ENCODE measurements at regions not wholly inside any gene's neighbourhood (a gene's known extent, or its start where the extent isn't known, plus 50 kb on each side); places are given as distances from the start of the nearest gene placed in this dataset.

DNA sequence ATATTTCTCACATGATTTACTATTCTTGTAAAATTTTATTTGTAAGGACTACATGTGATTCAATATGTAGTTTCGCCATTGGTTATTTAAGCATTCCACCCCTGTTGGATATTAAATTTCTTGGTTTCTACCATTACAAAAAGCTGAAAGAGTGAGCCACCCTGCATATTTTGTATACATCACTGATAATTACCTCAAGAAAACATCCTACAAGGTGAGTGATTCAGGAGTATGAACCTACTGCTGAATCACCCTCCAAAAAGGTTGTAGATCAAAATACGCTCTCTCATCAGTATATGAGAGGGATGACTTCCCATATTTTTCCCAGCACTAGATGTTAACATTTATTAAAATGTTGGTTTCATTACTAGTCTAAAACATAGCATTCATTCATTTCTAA lies 454.3 kb upstream of the WWC1 start:
- peaks cover 0 to 2% (median 1%) of the 10 kb centered on the region in 3 donors for H3K27me3 Mint-ChIP-seq (ENCODE audit: low read depth in 3 of 3)
- H3K36me3 Mint-ChIP-seq: no peaks in the 10 kb centered on the region
- H3K4me3 Mint-ChIP-seq: no peak overlapping the region
- Histone ChIP-seq H3K36me3 (replicated peaks in 1 of 2; ENCODE audit: control insufficient read depth in 1 of 2, insufficient read depth in 2 of 2, low read length in 2 of 2) (no peaks in the 10 kb centered on the region), H4K20me1 (ENCODE audit: insufficient read depth, low read length) (no peaks in the 10 kb centered on the region), H3K79me2 (ENCODE audit: insufficient read depth, low read length) (no peaks in the 10 kb centered on the region), H3K9me3 (replicated peaks in 1 of 2; ENCODE audit: control insufficient read depth in 1 of 2, insufficient read depth in 1 of 2, low read length in 2 of 2) (no peaks in the 10 kb centered on the region), H3K27ac (ENCODE audit: low read depth in 1 of 2, low read length in 2 of 2) (no peak overlapping the region), H3K4me3 (replicated peaks in 1 of 3; ENCODE audit: low read depth in 2 of 3, low read length in 3 of 3) (no peak overlapping the region), H3K9ac (ENCODE audit: insufficient read depth, low read length, poor library complexity, severe bottlenecking) (no peak overlapping the region), H3K27me3 (ENCODE audit: control insufficient read depth in 2 of 2, insufficient read depth in 2 of 2, low read length in 2 of 2) (no peaks in the 10 kb centered on the region), H3K4me2 (replicated peaks; ENCODE audit: extremely low read depth, low read length, poor library complexity, severe bottlenecking) (no peak overlapping the region), H2AFZ (ENCODE audit: insufficient read depth, low read depth, low read length, poor library complexity, severe bottlenecking) (no peak overlapping the region), H3K4me1 (ENCODE audit: control insufficient read depth in 1 of 2, insufficient read depth in 2 of 2, low read length in 2 of 2) (no peaks in the 10 kb centered on the region)
- no peaks in the 10 kb centered on the region for H3K4me1 Mint-ChIP-seq
- TF ChIP-seq, protein P1, sequence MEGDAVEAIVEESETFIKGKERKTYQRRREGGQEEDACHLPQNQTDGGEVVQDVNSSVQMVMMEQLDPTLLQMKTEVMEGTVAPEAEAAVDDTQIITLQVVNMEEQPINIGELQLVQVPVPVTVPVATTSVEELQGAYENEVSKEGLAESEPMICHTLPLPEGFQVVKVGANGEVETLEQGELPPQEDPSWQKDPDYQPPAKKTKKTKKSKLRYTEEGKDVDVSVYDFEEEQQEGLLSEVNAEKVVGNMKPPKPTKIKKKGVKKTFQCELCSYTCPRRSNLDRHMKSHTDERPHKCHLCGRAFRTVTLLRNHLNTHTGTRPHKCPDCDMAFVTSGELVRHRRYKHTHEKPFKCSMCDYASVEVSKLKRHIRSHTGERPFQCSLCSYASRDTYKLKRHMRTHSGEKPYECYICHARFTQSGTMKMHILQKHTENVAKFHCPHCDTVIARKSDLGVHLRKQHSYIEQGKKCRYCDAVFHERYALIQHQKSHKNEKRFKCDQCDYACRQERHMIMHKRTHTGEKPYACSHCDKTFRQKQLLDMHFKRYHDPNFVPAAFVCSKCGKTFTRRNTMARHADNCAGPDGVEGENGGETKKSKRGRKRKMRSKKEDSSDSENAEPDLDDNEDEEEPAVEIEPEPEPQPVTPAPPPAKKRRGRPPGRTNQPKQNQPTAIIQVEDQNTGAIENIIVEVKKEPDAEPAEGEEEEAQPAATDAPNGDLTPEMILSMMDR (IDR thresholded peaks at IDR 0.05): no peak
- intact Hi-C loops (cut with micrococcal nuclease): no loop called here
- no CpG with 5 or more reads among the region's 2 CpGs for WGBS (ENCODE audit: insufficient coverage)
- H3K9me3 Mint-ChIP-seq: peaks cover 0 to 6% (median 0%) of the 10 kb centered on the region in 7 donors
- H3K27ac Mint-ChIP-seq: no peak overlapping the region
- DNase-seq: no peak

DNA sequence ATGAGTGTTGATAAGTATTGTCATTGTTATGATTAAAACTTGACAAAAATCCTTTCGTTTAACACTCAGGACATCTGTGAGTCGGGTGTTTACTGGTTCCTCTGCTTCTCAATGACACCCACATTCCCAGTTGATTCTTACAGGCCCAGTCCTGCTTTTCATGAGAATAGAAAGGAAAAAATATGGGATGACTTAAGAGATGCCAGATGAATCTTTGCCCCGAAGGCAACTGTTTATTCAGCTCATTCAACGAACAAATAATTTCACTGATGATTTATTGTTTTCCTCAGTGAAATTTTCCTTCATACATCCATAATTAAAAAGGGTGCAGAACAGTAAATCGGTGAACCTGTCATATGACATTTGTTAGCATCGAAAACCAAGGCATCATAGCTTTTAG lies 452.4 kb upstream of the WWC1 start:
- Mint-ChIP-seq H3K27ac (no peak overlapping the region), H3K4me1 (no peaks in the 10 kb centered on the region), H3K27me3 (ENCODE audit: low read depth in 3 of 3) (peaks cover 0 to 2% (median 0%) of the 10 kb centered on the region in 3 donors), H3K9me3 (peaks cover 0 to 6% (median 0%) of the 10 kb centered on the region in 7 donors), H3K36me3 (no peaks in the 10 kb centered on the region), H3K4me3 (no peak overlapping the region)
- intact Hi-C loops (cut with micrococcal nuclease): no loop called here
- H3K27ac ChIP-seq (ENCODE audit: low read depth in 1 of 2, low read length in 2 of 2): no peak overlapping the region
- no peaks in the 10 kb centered on the region for H3K4me1 ChIP-seq (ENCODE audit: control insufficient read depth in 1 of 2, insufficient read depth in 2 of 2, low read length in 2 of 2)
- no peak for DNase-seq
- H3K36me3 ChIP-seq (replicated peaks in 1 of 2; ENCODE audit: control insufficient read depth in 1 of 2, insufficient read depth in 2 of 2, low read length in 2 of 2): no peaks in the 10 kb centered on the region
- H3K9me3 ChIP-seq (replicated peaks in 1 of 2; ENCODE audit: control insufficient read depth in 1 of 2, insufficient read depth in 1 of 2, low read length in 2 of 2): no peaks in the 10 kb centered on the region
- H4K20me1 ChIP-seq (ENCODE audit: insufficient read depth, low read length): no peaks in the 10 kb centered on the region
- WGBS (ENCODE audit: insufficient coverage): 100% methylated on average over 1 of the region's 6 CpGs
- TF ChIP-seq, protein P1 (IDR thresholded peaks at IDR 0.05): no peak
- H3K4me2 ChIP-seq (replicated peaks; ENCODE audit: extremely low read depth, low read length, poor library complexity, severe bottlenecking): no peak overlapping the region
- no peak overlapping the region for H3K9ac ChIP-seq (ENCODE audit: insufficient read depth, low read length, poor library complexity, severe bottlenecking)
- no peaks in the 10 kb centered on the region for H3K27me3 ChIP-seq (ENCODE audit: control insufficient read depth in 2 of 2, insufficient read depth in 2 of 2, low read length in 2 of 2)
- H3K4me3 ChIP-seq (replicated peaks in 1 of 3; ENCODE audit: low read depth in 2 of 3, low read length in 3 of 3): no peak overlapping the region
- no peaks in the 10 kb centered on the region for H3K79me2 ChIP-seq (ENCODE audit: insufficient read depth, low read length)
- no peak overlapping the region for H2AFZ ChIP-seq (ENCODE audit: insufficient read depth, low read depth, low read length, poor library complexity, severe bottlenecking)

Measured in CD14-positive monocyte (primary cell).